Ishikawa (cell line): ENCODE measurements at regions not wholly inside any gene's neighbourhood (a gene's known extent, or its start where the extent isn't known, plus 50 kb on each side); places are given as distances from the start of the nearest gene placed in this dataset.

ENCODE experiments used
- CEBPB ChIP-seq: IDR thresholded peaks from 2 replicates; pipeline ENCODE4 v1.6.1; 2012
- CREB1 ChIP-seq: IDR thresholded peaks from 2 replicates; pipeline ENCODE4 v1.6.1; 2012; ENCODE audit warnings: low read depth
- EGR1 ChIP-seq: IDR thresholded peaks from 2 replicates; pipeline ENCODE4 v1.6.1; 2012
- EP300 ChIP-seq: IDR thresholded peaks from 2 replicates; pipeline ENCODE4 v1.6.1; 2012; ENCODE audit warnings: borderline replicate concordance
- FOXM1 ChIP-seq: IDR thresholded peaks from 2 replicates; pipeline ENCODE4 v1.6.1; 2012; ENCODE audit warnings: low read depth, borderline replicate concordance
- MAX ChIP-seq: IDR thresholded peaks from 2 replicates; pipeline ENCODE4 v1.6.1; 2012
- NFIC ChIP-seq: IDR thresholded peaks from 2 replicates; pipeline ENCODE4 v1.6.1; 2012
- RAD21 ChIP-seq: IDR thresholded peaks from 2 replicates; pipeline ENCODE4 v1.6.1; 2012; ENCODE audit warnings: low read depth
- REST ChIP-seq: IDR thresholded peaks from 2 replicates; pipeline ENCODE4 v1.6.1; 2012; ENCODE audit warnings: low read depth, mild to moderate bottlenecking
- TAF1 ChIP-seq: IDR thresholded peaks from 2 replicates; pipeline ENCODE4 v1.6.1; 2012; ENCODE audit warnings: low read depth, mild to moderate bottlenecking
- TCF12 ChIP-seq: IDR thresholded peaks from 2 replicates; pipeline ENCODE4 v1.6.1; 2012; ENCODE audit warnings: low read depth
- TEAD4 ChIP-seq: IDR thresholded peaks from 2 replicates; pipeline ENCODE4 v1.6.1; 2012
- USF1 ChIP-seq: IDR thresholded peaks from 2 replicates; pipeline ENCODE4 v1.6.1; 2012
- YY1 ChIP-seq: IDR thresholded peaks from 2 replicates; pipeline ENCODE4 v1.6.1; 2012; ENCODE audit warnings: low read depth
- ZBTB7A ChIP-seq: IDR thresholded peaks from 2 replicates; pipeline ENCODE4 v1.6.1; 2012; ENCODE audit warnings: low read depth

- TF ChIP-seq CREB1 (no peak), MAX (no peak), EP300 (no peak), ZBTB7A (no peak), NFIC (no peak), EGR1 (no peak), USF1 (no peak), FOXM1 (no peak), TAF1 (no peak), REST (no peak), CEBPB (no peak), YY1 (no peak), TCF12 (no peak)
Observed at GRCh38 chr2:128425731-128426620, 107.3 kb upstream of the HS6ST1 start.

GRCh38 chr2:128427413-128427755, 108.7 kb upstream of the HS6ST1 start:
- no peak for TF ChIP-seq TCF12

GRCh38 chr2:128428415-128428814, 109.7 kb upstream of the HS6ST1 start:
- no peak for TF ChIP-seq TEAD4
- TF ChIP-seq NFIC = no peak
- no peak for TF ChIP-seq USF1
- TF ChIP-seq ZBTB7A = no peak
- no peak for TF ChIP-seq CREB1
- no peak for TF ChIP-seq TCF12
- no peak for TF ChIP-seq CEBPB
- no peak for TF ChIP-seq FOXM1
- TF ChIP-seq TAF1 = no peak
- no peak for TF ChIP-seq MAX
- no peak for TF ChIP-seq RAD21
- TF ChIP-seq YY1 = no peak
- no peak for TF ChIP-seq EP300

GRCh38 chr2:128432423-128432822, 113.8 kb upstream of the HS6ST1 start:
- TF ChIP-seq YY1 (no peak), REST (no peak), TEAD4 (no peak), FOXM1 (no peak)

GRCh38 chr2:128433911-128434550, 115.4 kb upstream of the HS6ST1 start:
- TF ChIP-seq REST (no peak), CEBPB (no peak), USF1 (no peak)
